NB4 (cell line): ENCODE measurements at regions not wholly inside any gene's neighbourhood (a gene's known extent, or its start where the extent isn't known, plus 50 kb on each side); places are given as distances from the start of the nearest gene placed in this dataset.

Source experiments
- DNase-seq: peaks from one replicate; pipeline ENCODE4 v3.0.0; 2010; ENCODE audit warnings: low read depth
- H3K4me3 ChIP-seq: one replicate; pipeline ENCODE4 v1.5.1; 2011; ENCODE audit warnings: mild to moderate bottlenecking, low read depth, low read length, moderate library complexity
- MYC ChIP-seq: IDR thresholded peaks from 2 replicates; pipeline ENCODE4 v1.6.1; 2011; ENCODE audit warnings: low read depth, low read length
- POLR2A ChIP-seq: IDR thresholded peaks from 2 replicates; pipeline ENCODE4 v1.6.1; 2011; ENCODE audit warnings: mild to moderate bottlenecking; ENCODE audit not compliant: insufficient read length; ENCODE audit errors: extremely low read depth
- TF ChIP-seq, protein P1 (sequence below): IDR thresholded peaks from 2 replicates; pipeline ENCODE4 v1.6.1; 2011; ENCODE audit warnings: low read depth, low read length
- TF ChIP-seq, protein P2 (sequence below): IDR thresholded peaks from one replicate; pipeline ENCODE4 v1.5.1; 2012; ENCODE audit warnings: low read depth, low read length

DNA sequence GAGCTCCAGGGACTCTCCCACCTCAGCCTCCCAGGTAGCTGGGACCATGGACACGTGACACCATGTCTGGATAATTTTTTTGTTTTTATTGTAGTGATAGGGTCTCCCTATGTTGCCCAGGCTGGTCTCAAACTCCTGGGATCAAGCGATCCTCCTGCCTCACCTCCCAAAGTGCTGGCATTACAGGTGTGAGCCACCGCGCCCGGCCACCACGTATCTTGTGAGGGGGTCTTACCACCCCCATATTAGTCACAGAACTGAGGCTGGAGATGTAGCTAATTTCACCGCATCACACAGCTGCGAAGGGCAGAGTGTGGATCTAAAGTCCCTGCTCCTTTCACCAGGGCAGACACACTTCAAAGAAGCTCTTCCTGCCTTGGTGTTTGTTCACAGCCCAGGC, 211.8 kb upstream of the SOX1 start:
- no peak overlapping the region for H3K4me3 ChIP-seq
- no peak for TF ChIP-seq MYC
- TF ChIP-seq, protein P1, sequence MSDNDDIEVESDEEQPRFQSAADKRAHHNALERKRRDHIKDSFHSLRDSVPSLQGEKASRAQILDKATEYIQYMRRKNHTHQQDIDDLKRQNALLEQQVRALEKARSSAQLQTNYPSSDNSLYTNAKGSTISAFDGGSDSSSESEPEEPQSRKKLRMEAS, result no peak
- TF ChIP-seq POLR2A, result no peak
- TF ChIP-seq, protein P2, sequence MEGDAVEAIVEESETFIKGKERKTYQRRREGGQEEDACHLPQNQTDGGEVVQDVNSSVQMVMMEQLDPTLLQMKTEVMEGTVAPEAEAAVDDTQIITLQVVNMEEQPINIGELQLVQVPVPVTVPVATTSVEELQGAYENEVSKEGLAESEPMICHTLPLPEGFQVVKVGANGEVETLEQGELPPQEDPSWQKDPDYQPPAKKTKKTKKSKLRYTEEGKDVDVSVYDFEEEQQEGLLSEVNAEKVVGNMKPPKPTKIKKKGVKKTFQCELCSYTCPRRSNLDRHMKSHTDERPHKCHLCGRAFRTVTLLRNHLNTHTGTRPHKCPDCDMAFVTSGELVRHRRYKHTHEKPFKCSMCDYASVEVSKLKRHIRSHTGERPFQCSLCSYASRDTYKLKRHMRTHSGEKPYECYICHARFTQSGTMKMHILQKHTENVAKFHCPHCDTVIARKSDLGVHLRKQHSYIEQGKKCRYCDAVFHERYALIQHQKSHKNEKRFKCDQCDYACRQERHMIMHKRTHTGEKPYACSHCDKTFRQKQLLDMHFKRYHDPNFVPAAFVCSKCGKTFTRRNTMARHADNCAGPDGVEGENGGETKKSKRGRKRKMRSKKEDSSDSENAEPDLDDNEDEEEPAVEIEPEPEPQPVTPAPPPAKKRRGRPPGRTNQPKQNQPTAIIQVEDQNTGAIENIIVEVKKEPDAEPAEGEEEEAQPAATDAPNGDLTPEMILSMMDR, result no peak
- no peak for DNase-seq

DNA sequence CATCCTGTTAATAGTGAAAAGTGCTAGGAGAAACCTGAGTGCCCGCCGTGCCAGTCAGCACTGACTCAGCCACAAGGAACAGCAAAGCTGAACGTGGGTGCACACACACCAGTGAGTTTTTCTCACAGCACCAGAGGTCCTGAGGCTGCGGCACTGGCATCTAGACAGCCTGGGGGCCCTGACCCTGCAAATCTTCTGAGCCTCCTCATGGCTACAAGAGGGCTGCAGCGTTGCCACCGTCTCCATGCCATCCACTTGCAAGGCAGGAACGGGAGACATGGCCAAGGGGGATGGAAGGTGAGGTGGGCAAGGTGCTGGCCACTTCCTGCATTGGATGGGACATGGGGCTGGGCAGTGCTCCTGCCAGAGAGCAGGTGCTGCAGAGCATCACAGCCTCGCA, 211.2 kb upstream of the SOX1 start:
- TF ChIP-seq, protein P1, result no peak
- no peak for DNase-seq

GRCh38 chr13:111856571-111856970, 210.4 kb upstream of the SOX1 start:
- TF ChIP-seq POLR2A, result no peak
- TF ChIP-seq, protein P1, result no peak
- TF ChIP-seq, protein P2, result no peak
- no peak for TF ChIP-seq MYC
- DNase-seq, result no peak
- no peak overlapping the region for H3K4me3 ChIP-seq

More for the DNA sequence above, 211.2 kb upstream of the SOX1 start:
- no peak overlapping the region for H3K4me3 ChIP-seq

DNA sequence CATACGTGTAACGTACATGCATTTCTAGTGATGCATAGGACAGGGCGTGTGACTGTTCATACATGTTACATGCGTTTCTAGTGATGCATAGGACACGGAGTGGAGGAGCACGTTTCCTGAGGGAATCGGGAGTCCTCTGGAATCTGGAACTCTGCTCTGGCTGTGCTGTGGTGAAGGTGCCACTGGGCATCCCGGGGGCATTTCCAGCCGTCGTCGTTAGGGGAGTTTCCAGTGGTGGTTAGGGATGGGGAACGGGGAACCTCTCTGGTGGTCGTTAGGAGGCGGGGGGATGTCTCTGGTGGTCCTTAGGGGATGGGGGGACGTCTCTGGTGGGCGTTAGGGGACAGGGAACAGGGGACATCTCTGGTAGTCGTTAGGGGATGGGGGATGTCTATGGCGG, 209.6 kb upstream of the SOX1 start:
- H3K4me3 ChIP-seq, result no peak overlapping the region
- TF ChIP-seq, protein P1, result no peak
- no peak for DNase-seq

DNA sequence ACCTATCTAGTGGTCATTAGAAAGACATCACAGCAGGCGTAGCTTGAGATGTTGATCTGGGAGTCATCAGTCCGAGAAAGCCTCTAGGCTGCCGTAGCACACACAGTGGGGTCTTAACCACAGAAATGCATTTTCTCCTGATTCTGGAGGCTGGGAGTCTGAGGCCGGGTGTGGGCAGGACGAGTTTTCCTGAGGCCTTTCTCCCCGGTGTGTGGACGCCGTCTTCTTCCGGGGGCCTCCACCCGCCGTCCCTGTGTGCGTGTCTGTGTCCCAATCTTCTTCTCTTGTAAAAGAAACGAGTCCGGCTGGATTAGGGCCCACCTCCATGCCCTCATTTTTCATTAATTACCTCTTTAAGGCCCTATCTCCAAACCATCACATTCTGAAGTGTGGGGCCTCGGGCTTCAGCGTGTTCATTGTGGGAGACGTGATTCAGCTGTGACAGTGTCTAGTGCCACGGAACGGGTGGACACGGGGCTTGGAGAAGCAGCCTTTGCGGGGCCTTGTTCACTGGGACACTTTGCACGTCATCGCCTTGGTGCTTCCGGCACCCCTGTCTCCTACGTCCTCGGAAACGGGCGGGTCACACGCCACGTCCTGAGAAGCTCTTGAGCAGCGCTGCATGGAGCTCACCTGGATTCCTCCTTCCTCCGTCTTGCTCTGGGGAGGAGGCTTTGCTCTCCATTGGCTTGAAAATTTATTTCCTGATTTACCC, 208.9 kb upstream of the SOX1 start:
- no peak for TF ChIP-seq MYC
- TF ChIP-seq, protein P1, result no peak
- TF ChIP-seq, protein P2, result no peak
- TF ChIP-seq POLR2A, result no peak
- DNase-seq, result no peak
- no peak overlapping the region for H3K4me3 ChIP-seq

GRCh38 chr13:111858571-111858970, 208.4 kb upstream of the SOX1 start:
- H3K4me3 ChIP-seq, result no peak overlapping the region
- no peak for TF ChIP-seq MYC
- TF ChIP-seq, protein P2, result no peak
- TF ChIP-seq, protein P1, result no peak
- no peak for TF ChIP-seq POLR2A
- DNase-seq, result no peak
